ENCODE measurements at regions not wholly inside any gene's neighbourhood (a gene's known extent, or its start where the extent isn't known, plus 50 kb on each side); places are given as distances from the start of the nearest gene placed in this dataset.

DNA sequence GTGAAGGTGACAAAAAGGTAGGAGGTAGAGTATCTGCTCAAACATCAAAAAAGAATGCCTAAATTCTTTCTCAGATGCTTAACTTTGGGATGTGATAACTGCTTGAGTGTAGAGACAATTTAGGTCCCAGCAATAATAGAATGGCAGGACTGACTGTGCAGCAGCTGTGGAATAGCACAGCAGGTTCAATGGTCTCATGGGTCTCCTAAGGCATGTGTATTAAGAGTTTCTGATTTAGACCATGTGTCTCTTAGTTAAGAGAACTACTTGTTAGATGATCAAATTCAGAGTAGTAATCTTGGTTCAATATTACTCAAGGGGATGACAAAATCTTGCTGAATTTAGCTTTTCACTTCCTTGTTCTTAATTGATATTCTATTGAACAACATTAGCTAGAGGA lies 72.0 kb downstream of the ALX1 start:
- Histone ChIP-seq H3K4me1 (no peaks in the 10 kb centered on the region), H3K27ac (no peak overlapping the region), H3K4me3 (no peak overlapping the region), H3K9me3 (no peaks in the 10 kb centered on the region), H3K27me3 (no peaks in the 10 kb centered on the region), H3K36me3 (no peaks in the 10 kb centered on the region)
- intact Hi-C loops (cut with DNase I; ENCODE audit: low total_unique reads), result no loop called here
- DNase-seq, result no peak
- TF ChIP-seq POLR2A (IDR thresholded peaks at IDR 0.05), result no peak
- TF ChIP-seq CTCF (IDR thresholded peaks at IDR 0.05), result no peak

GRCh38 chr12:85356596-85357385 lies 76.8 kb downstream of the ALX1 start:
- intact Hi-C loops (cut with DNase I; ENCODE audit: low total_unique reads), result no loop called here
- H3K36me3 ChIP-seq, result no peaks in the 10 kb centered on the region
- no peak overlapping the region for H3K4me3 ChIP-seq
- no peak overlapping the region for H3K27ac ChIP-seq
- TF ChIP-seq CTCF (IDR thresholded peaks at IDR 0.05) (no peak), POLR2A (IDR thresholded peaks at IDR 0.05) (no peak)
- DNase-seq, result no peak
- H3K9me3 ChIP-seq, result no peaks in the 10 kb centered on the region
- H3K27me3 ChIP-seq, result no peaks in the 10 kb centered on the region
- no peaks in the 10 kb centered on the region for H3K4me1 ChIP-seq

DNA sequence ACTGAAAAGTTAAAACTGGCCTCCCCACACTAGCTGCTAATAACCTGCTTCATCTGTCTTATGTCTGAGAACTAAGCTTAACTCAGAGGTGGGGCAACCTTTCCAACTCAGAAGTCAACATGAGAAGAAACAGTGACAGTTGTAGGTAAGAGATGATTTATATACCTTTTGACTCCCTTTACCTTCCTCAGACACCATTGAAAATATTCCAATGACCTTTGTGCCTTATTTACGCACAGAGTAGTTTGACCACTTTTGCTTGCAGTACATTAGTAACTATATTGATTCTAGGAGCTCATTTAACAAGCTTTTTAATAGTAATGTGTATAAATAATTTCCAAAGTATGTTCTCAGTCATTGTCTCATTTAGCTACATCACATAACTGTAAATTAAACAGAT lies 77.6 kb downstream of the ALX1 start:
- H3K4me3 ChIP-seq, result no peak overlapping the region
- H3K9me3 ChIP-seq, result no peaks in the 10 kb centered on the region
- intact Hi-C loops (cut with DNase I; ENCODE audit: low total_unique reads), result no loop called here
- H3K27me3 ChIP-seq, result no peaks in the 10 kb centered on the region
- no peaks in the 10 kb centered on the region for H3K4me1 ChIP-seq
- H3K36me3 ChIP-seq, result no peaks in the 10 kb centered on the region
- H3K27ac ChIP-seq, result no peak overlapping the region
- no peak for DNase-seq
- TF ChIP-seq POLR2A (IDR thresholded peaks at IDR 0.05), result no peak
- TF ChIP-seq CTCF (IDR thresholded peaks at IDR 0.05), result no peak

GRCh38 chr12:85358715-85359114 lies 78.7 kb downstream of the ALX1 start:
- TF ChIP-seq POLR2A (IDR thresholded peaks at IDR 0.05), result no peak
- no peak for TF ChIP-seq CTCF (IDR thresholded peaks at IDR 0.05)
- Histone ChIP-seq H3K4me3 (no peak overlapping the region), H3K27me3 (no peaks in the 10 kb centered on the region), H3K9me3 (no peaks in the 10 kb centered on the region), H3K27ac (no peak overlapping the region), H3K4me1 (no peaks in the 10 kb centered on the region), H3K36me3 (no peaks in the 10 kb centered on the region)
- no peak for DNase-seq
- intact Hi-C loops (cut with DNase I; ENCODE audit: low total_unique reads), result no loop called here

DNA sequence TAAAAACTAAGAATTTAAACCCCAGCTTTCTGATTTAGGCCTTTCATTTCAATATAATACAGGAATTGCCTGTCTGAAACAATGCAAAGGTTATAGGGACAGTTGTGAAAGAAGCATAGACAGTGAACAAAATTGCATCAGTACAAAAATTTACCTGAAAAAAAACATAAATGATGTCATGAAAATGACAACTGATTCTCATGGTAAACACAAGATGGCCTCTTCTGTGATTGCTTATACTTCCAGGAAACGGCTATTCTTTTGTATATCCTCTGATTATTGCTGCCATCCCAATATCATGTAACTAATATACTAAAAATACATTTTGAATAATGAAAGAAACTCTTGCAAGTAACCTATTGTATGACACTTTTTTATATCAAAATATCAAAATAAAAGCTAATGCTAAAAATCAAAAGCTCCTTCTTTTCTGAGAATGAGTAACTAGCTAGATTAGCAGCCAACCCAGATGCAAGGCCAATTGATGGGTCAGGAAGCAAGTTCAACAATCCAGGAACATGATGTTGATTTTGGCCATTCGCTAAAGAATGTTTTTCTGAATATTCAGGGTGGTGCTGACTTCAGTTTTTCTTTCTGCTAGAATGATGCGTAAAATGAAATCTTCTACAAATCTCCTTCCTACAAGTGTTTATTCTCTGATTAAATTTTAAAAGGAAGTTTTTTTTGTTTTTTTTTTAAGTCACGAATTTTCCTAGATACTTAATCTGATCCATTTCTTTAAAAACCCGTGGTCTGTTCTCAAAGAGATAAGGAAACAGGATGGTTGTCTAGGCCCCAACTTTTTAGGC lies 83.6 kb downstream of the ALX1 start:
- Histone ChIP-seq H3K27ac (no peak overlapping the region), H3K4me3 (no peak overlapping the region), H3K9me3 (no peaks in the 10 kb centered on the region), H3K36me3 (no peaks in the 10 kb centered on the region), H3K27me3 (no peaks in the 10 kb centered on the region), H3K4me1 (no peaks in the 10 kb centered on the region)
- DNase-seq, result no peak
- TF ChIP-seq POLR2A (IDR thresholded peaks at IDR 0.05), result no peak
- no peak for TF ChIP-seq CTCF (IDR thresholded peaks at IDR 0.05)
- intact Hi-C loops (cut with DNase I; ENCODE audit: low total_unique reads), result no loop called here
